HEK293 (cell line): ENCODE measurements at regions not wholly inside any gene's neighbourhood (a gene's known extent, or its start where the extent isn't known, plus 50 kb on each side); places are given as distances from the start of the nearest gene placed in this dataset.

ENCODE experiments used
- CTCF ChIA-PET: fragments of 350-600 bp; formaldehyde crosslinking; extraction: SDS; loops from one replicate; lab custom pipeline; 2021; ENCODE audit warnings: antibody characterized with exemption; lab: Yijun Ruan, JAX
- POLR2A ChIA-PET: fragments of 300-600 bp; formaldehyde crosslinking; extraction: SDS; loops from one replicate; lab custom pipeline; 2020; ENCODE audit warnings: antibody characterized with exemption, inconsistent platforms; lab: Yijun Ruan, JAX
- H3K27ac ChIP-seq: fragments of 200-500 bp; sonication (Bioruptor generic); 2 replicates; pipeline ENCODE4 v1.5.1; 2014; ENCODE audit warnings: low read depth, low read length, control low read depth, inconsistent platforms; ENCODE audit errors: extremely low read depth
- H3K36me3 ChIP-seq, 2 experiments: fragments of 200-500 bp in 1 of 2; sonication (Bioruptor generic) in 1 of 2; 1 replicate in 1 of 2; 2 replicates in 1 of 2; pipeline ENCODE4 v1.5.1; 2014 to 2017; ENCODE audit warnings: inconsistent platforms in 2 of 2, low read length in 2 of 2; ENCODE audit not compliant: control insufficient read depth in 2 of 2, insufficient read depth in 1 of 2
- H3K4me1 ChIP-seq: fragments of 200-500 bp; sonication (Bioruptor generic); 2 replicates; pipeline ENCODE4 v1.5.1; 2014; ENCODE audit warnings: mild to moderate bottlenecking, low read length, inconsistent platforms; ENCODE audit not compliant: control insufficient read depth, insufficient read depth
- H3K4me3 ChIP-seq: 2 replicates; pipeline ENCODE4 v1.5.1; 2011; ENCODE audit warnings: low read depth, mild to moderate bottlenecking, control low read depth, low read length, moderate library complexity
- H3K9me3 ChIP-seq: fragments of 200-500 bp; sonication (Bioruptor generic); 2 replicates; pipeline ENCODE4 v1.5.1; 2014; ENCODE audit warnings: low read depth, low read length, inconsistent platforms; ENCODE audit not compliant: control insufficient read depth, insufficient read depth
- GLI4 ChIP-seq: fragments of 450-650 bp; formaldehyde crosslinking; IDR thresholded peaks from 2 replicates; pipeline ENCODE4 v1.5.1; 2016; ENCODE audit warnings: missing biosample characterization, missing genetic modification characterization
- HIC1 ChIP-seq: fragments of 450-650 bp; formaldehyde crosslinking; IDR thresholded peaks from 2 replicates; pipeline ENCODE4 v1.5.1; 2016; ENCODE audit warnings: missing biosample characterization, missing genetic modification characterization
- HOXC10 ChIP-seq: sonication (generic); formaldehyde crosslinking; IDR thresholded peaks from 2 replicates; pipeline ENCODE4 v1.8.1; 2023; ENCODE audit warnings: mild to moderate bottlenecking, missing genetic modification reagents
- INSM2 ChIP-seq: fragments of 450-650 bp; formaldehyde crosslinking; IDR thresholded peaks from 2 replicates; pipeline ENCODE4 v1.5.1; 2016; ENCODE audit warnings: missing biosample characterization, missing genetic modification characterization
- MZF1 ChIP-seq: fragments of 450-650 bp; formaldehyde crosslinking; IDR thresholded peaks from 2 replicates; pipeline ENCODE4 v1.5.1; 2017; ENCODE audit warnings: missing biosample characterization, missing genetic modification characterization, borderline replicate concordance
- REPIN1 ChIP-seq: fragments of 450-650 bp; formaldehyde crosslinking; IDR thresholded peaks from 2 replicates; pipeline ENCODE4 v1.5.1; 2017; ENCODE audit warnings: missing biosample characterization, missing genetic modification characterization, low read depth
- YY2 ChIP-seq: fragments of 450-650 bp; formaldehyde crosslinking; IDR thresholded peaks from 2 replicates; pipeline ENCODE4 v1.5.1; 2016; ENCODE audit warnings: missing biosample characterization, missing genetic modification characterization
- ZFP69B ChIP-seq: fragments of 450-650 bp; formaldehyde crosslinking; IDR thresholded peaks from 2 replicates; pipeline ENCODE4 v1.5.1; 2016; ENCODE audit warnings: missing biosample characterization, missing genetic modification characterization
- ZNF19 ChIP-seq: fragments of 450-650 bp; formaldehyde crosslinking; IDR thresholded peaks from 2 replicates; pipeline ENCODE4; 2016; ENCODE audit warnings: missing biosample characterization, missing genetic modification characterization, low read depth
- ZNF211 ChIP-seq: fragments of 450-650 bp; formaldehyde crosslinking; IDR thresholded peaks from 2 replicates; pipeline ENCODE4 v1.5.1; 2016; ENCODE audit warnings: low read depth, missing biosample characterization, missing genetic modification characterization
- ZNF518A ChIP-seq: fragments of 450-650 bp; formaldehyde crosslinking; conservative IDR thresholded peaks from 2 replicates; pipeline ENCODE4 v1.5.1; 2016; ENCODE audit warnings: low read depth, missing biosample characterization, missing genetic modification characterization
- ZNF549 ChIP-seq: fragments of 450-650 bp; IDR thresholded peaks from 2 replicates; pipeline ENCODE4 v1.5.1; 2018; ENCODE audit warnings: missing biosample characterization, missing genetic modification characterization, mild to moderate bottlenecking, inconsistent platforms, moderate library complexity
- ZNF600 ChIP-seq: fragments of 450-650 bp; formaldehyde crosslinking; IDR thresholded peaks from 2 replicates; pipeline ENCODE4 v1.5.1; 2016; ENCODE audit warnings: missing biosample characterization, missing genetic modification characterization
- ZNF670 ChIP-seq: fragments of 450-650 bp; formaldehyde crosslinking; IDR thresholded peaks from 2 replicates; pipeline ENCODE4 v1.5.1; 2016; ENCODE audit warnings: missing biosample characterization, missing genetic modification characterization, low read depth
- ZNF776 ChIP-seq: fragments of 450-650 bp; formaldehyde crosslinking; IDR thresholded peaks from 2 replicates; pipeline ENCODE4 v1.5.0; 2017; ENCODE audit warnings: missing biosample characterization, missing genetic modification characterization, borderline replicate concordance
- ZNF830 ChIP-seq: fragments of 450-650 bp; IDR thresholded peaks from 2 replicates; pipeline ENCODE4 v1.5.0; 2018; ENCODE audit warnings: missing biosample characterization, missing genetic modification characterization, low read depth, mild to moderate bottlenecking, moderate library complexity
- ZSCAN30 ChIP-seq: fragments of 450-650 bp; IDR thresholded peaks from 2 replicates; pipeline ENCODE4 v1.5.1; 2018; ENCODE audit warnings: missing biosample characterization, mild to moderate bottlenecking, missing genetic modification characterization, moderate library complexity
- TF ChIP-seq, protein P1 (sequence below): fragments of 450-650 bp; formaldehyde crosslinking; IDR thresholded peaks from 2 replicates; pipeline ENCODE4 v1.5.1; 2016; ENCODE audit warnings: missing biosample characterization, missing genetic modification characterization
- TF ChIP-seq, protein P2 (sequence below): fragments of 450-650 bp; formaldehyde crosslinking; IDR thresholded peaks from 2 replicates; pipeline ENCODE4 v1.5.1; 2017; ENCODE audit warnings: missing biosample characterization, missing genetic modification characterization

- H3K36me3 ChIP-seq, result no peaks in the 10 kb centered on the region
- no peaks in the 10 kb centered on the region for H3K9me3 ChIP-seq
- TF ChIP-seq, protein P1, sequence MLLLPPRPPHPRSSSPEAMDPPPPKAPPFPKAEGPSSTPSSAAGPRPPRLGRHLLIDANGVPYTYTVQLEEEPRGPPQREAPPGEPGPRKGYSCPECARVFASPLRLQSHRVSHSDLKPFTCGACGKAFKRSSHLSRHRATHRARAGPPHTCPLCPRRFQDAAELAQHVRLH (tag by site-specific recombination), result no peak
- no peak for TF ChIP-seq ZNF830
- TF ChIP-seq ZNF600 (tag by site-specific recombination), result no peak
- TF ChIP-seq ZSCAN30, result no peak
- TF ChIP-seq ZNF211, result no peak
- TF ChIP-seq ZFP69B (tag by site-specific recombination), result no peak
- TF ChIP-seq YY2 (tag by site-specific recombination), result no peak
- TF ChIP-seq ZNF670 (tag by site-specific recombination), result no peak
- TF ChIP-seq ZNF518A (tag by site-specific recombination), result no peak
- TF ChIP-seq, protein P2, sequence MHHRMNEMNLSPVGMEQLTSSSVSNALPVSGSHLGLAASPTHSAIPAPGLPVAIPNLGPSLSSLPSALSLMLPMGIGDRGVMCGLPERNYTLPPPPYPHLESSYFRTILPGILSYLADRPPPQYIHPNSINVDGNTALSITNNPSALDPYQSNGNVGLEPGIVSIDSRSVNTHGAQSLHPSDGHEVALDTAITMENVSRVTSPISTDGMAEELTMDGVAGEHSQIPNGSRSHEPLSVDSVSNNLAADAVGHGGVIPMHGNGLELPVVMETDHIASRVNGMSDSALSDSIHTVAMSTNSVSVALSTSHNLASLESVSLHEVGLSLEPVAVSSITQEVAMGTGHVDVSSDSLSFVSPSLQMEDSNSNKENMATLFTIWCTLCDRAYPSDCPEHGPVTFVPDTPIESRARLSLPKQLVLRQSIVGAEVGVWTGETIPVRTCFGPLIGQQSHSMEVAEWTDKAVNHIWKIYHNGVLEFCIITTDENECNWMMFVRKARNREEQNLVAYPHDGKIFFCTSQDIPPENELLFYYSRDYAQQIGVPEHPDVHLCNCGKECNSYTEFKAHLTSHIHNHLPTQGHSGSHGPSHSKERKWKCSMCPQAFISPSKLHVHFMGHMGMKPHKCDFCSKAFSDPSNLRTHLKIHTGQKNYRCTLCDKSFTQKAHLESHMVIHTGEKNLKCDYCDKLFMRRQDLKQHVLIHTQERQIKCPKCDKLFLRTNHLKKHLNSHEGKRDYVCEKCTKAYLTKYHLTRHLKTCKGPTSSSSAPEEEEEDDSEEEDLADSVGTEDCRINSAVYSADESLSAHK (tag by site-specific recombination), result no peak
- no peak for TF ChIP-seq REPIN1
- TF ChIP-seq GLI4 (tag by site-specific recombination), result no peak
- TF ChIP-seq ZNF549 (tag by site-specific recombination), result no peak
- no peak for TF ChIP-seq HOXC10
- no peak for TF ChIP-seq HIC1 (tag by site-specific recombination)
- no peak for TF ChIP-seq ZNF776 (tag by site-specific recombination)
- TF ChIP-seq ZNF19 (tag by site-specific recombination), result no peak
- TF ChIP-seq, all 188 proteins: peak for 0
- POLR2A ChIA-PET, result no interaction called here
- CTCF ChIA-PET, result no interaction called here
- no peak overlapping the region for H3K4me3 ChIP-seq
- no peaks in the 10 kb centered on the region for H3K4me1 ChIP-seq
- no peak overlapping the region for H3K27ac ChIP-seq
These were observed 1033.0 kb upstream of the ADGRL2 start for GRCh38 chr1:80767711-80768110.

DNA sequence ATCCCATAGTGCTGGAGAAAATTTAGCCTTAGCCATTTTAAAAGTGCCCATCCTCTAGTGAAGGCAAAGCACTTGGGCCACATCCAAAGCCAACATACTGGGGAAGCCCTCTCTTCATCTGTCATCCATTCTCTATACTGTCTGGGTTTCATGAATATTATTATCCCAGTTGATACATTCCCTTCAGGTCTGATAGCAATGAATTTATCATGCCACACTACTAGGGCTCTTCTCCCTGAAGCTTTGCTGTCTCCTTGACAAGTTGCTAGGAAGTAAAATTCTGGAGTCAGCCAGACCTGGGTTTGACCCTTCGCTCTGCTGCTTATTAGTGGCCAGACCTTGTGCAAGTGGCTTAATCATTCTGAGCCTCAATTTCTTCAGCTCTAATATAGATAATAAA is 1041.4 kb upstream of the ADGRL2 start:
- H3K27ac ChIP-seq, result no peak overlapping the region
- H3K4me3 ChIP-seq, result no peak overlapping the region
- H3K4me1 ChIP-seq, result no peaks in the 10 kb centered on the region
- CTCF ChIA-PET, result interaction anchor here (0.7 kb wide), 1 partner anchor 164 kb away, joined by 3 read pairs; no protein-coding TSS in a partner anchor
- POLR2A ChIA-PET, result no interaction called here
- H3K36me3 ChIP-seq, result no peaks in the 10 kb centered on the region
- H3K9me3 ChIP-seq, result no peaks in the 10 kb centered on the region
- TF ChIP-seq INSM2 (tag by site-specific recombination), result no peak
- peak; percentile 38; the same call in 1 of the 2 replicates for TF ChIP-seq MZF1 (tag by site-specific recombination)
- TF ChIP-seq, all 188 proteins: peak for 1
